ENCODE measurements at regions not wholly inside any gene's neighbourhood (a gene's known extent, or its start where the extent isn't known, plus 50 kb on each side); places are given as distances from the start of the nearest gene placed in this dataset.

- TF ChIP-seq CTCF (IDR thresholded peaks at IDR 0.05) = no peak
- TF ChIP-seq ZFX (IDR thresholded peaks at IDR 0.05; ENCODE audit: borderline replicate concordance) = no peak
Measured at GRCh38 chr2:89763581-89764485, 1072.4 kb downstream of the RPIA start.
